Sciatic nerve (tissue), 2 donors: ENCODE measurements at regions not wholly inside any gene's neighbourhood (a gene's known extent, or its start where the extent isn't known, plus 50 kb on each side); places are given as distances from the start of the nearest gene placed in this dataset.
"Not testable (repeated sequence)": the region's sequence is repeated elsewhere in the genome, so short reads cannot be mapped to it uniquely, and the experiment has no call there.

Experiments
- ATAC-seq: fragments of 200-7000 bp; cut with Tn5 transposase; one replicate; pipeline ENCODE4 v1.9.1; 2020; ENCODE audit warnings: mild to moderate bottlenecking, moderate library complexity
- DNase-seq: peaks from one replicate; pipeline ENCODE4 v3.0.0-alpha.2; 2020; ENCODE audit warnings: low spot score
- intact Hi-C: fragments of 100-400 bp; cut with DNase I; formaldehyde crosslinking; loops from one replicate; pipeline ENCODE4 v1.14.2; 2022
- donor health status: DM: no; HTN: no; CAD: no.
- donor health status: DM: no; HTN: no; CAD: no.

GRCh38 chr1:232435729-232436128 is 194.2 kb downstream of the SIPA1L2 start:
- ATAC-seq (peak; percentile 17), DNase-seq (no peak)
- intact Hi-C loops = no loop called here

- peak; percentile 9 for ATAC-seq
Measured at GRCh38 chr1:232432313-232432712, 197.6 kb downstream of the SIPA1L2 start.

GRCh38 chr1:232431748-232432147 is 198.2 kb downstream of the SIPA1L2 start:
- no peak for DNase-seq
- intact Hi-C loops = no loop called here
- no peak for ATAC-seq

More at GRCh38 chr1:232432313-232432712, 197.6 kb downstream of the SIPA1L2 start:
- intact Hi-C loops = no loop called here
- DNase-seq = peak; percentile 75

GRCh38 chr1:232431326-232431725 is 198.6 kb downstream of the SIPA1L2 start:
- ATAC-seq = no peak
- intact Hi-C loops = no loop called here
- DNase-seq = no peak

GRCh38 chr1:232430467-232430866 is 199.5 kb downstream of the SIPA1L2 start:
- intact Hi-C loops = no loop called here
- DNase-seq = no peak
- ATAC-seq = no peak

GRCh38 chr1:232428786-232429530 is 201.0 kb downstream of the SIPA1L2 start:
- intact Hi-C loops = no loop called here
- DNase-seq = no peak
- ATAC-seq = peak; percentile 24

- intact Hi-C loops = no loop called here
- DNase-seq = no peak
- no peak for ATAC-seq
Measured at GRCh38 chr1:232428036-232428645, 201.8 kb downstream of the SIPA1L2 start.

- DNase-seq (no peak), ATAC-seq (no peak)
- intact Hi-C loops = no loop called here
Measured at GRCh38 chr1:232426801-232427200, 203.1 kb downstream of the SIPA1L2 start.

- intact Hi-C loops = no loop called here
- no peak for DNase-seq
- ATAC-seq = no peak
Measured at GRCh38 chr1:232425421-232425820, 204.5 kb downstream of the SIPA1L2 start.

GRCh38 chr1:232423591-232423990 is 206.3 kb downstream of the SIPA1L2 start:
- intact Hi-C loops = no loop called here
- DNase-seq (no peak), ATAC-seq (no peak)

- ATAC-seq (no peak), DNase-seq (no peak)
- intact Hi-C loops = no loop called here
Measured at GRCh38 chr1:232422898-232423297, 207.0 kb downstream of the SIPA1L2 start.

- DNase-seq (no peak), ATAC-seq (no peak)
- intact Hi-C loops = no loop called here
Measured at GRCh38 chr1:232422098-232422497, 207.8 kb downstream of the SIPA1L2 start.

- intact Hi-C loops = no loop called here
- DNase-seq (no peak), ATAC-seq (no peak)
Measured at GRCh38 chr1:232421143-232421796, 208.7 kb downstream of the SIPA1L2 start.

GRCh38 chr1:232417636-232418248 is 212.2 kb downstream of the SIPA1L2 start:
- intact Hi-C loops = no loop called here
- no peak for DNase-seq

GRCh38 chr1:232416026-232416568 is 213.8 kb downstream of the SIPA1L2 start:
- no peak for DNase-seq
- ATAC-seq = no peak
- intact Hi-C loops = no loop called here

More at GRCh38 chr1:232417636-232418248, 212.2 kb downstream of the SIPA1L2 start:
- peak; percentile 36 for ATAC-seq

- ATAC-seq, DNase-seq, intact Hi-C loops: not testable (repeated sequence)
Measured at GRCh38 chr1:232415481-232415880, 214.5 kb downstream of the SIPA1L2 start.

- ATAC-seq (no peak), DNase-seq (no peak)
- intact Hi-C loops = no loop called here
Measured at GRCh38 chr1:232414100-232414499, 215.8 kb downstream of the SIPA1L2 start.

GRCh38 chr1:232413674-232414073 is 216.3 kb downstream of the SIPA1L2 start:
- ATAC-seq (no peak), DNase-seq (no peak)
- intact Hi-C loops = no loop called here

GRCh38 chr1:232409584-232409983 is 220.3 kb downstream of the SIPA1L2 start:
- DNase-seq (no peak), ATAC-seq (no peak)
- intact Hi-C loops = no loop called here
